ENCODE measurements at regions not wholly inside any gene's neighbourhood (a gene's known extent, or its start where the extent isn't known, plus 50 kb on each side); places are given as distances from the start of the nearest gene placed in this dataset.

DNA sequence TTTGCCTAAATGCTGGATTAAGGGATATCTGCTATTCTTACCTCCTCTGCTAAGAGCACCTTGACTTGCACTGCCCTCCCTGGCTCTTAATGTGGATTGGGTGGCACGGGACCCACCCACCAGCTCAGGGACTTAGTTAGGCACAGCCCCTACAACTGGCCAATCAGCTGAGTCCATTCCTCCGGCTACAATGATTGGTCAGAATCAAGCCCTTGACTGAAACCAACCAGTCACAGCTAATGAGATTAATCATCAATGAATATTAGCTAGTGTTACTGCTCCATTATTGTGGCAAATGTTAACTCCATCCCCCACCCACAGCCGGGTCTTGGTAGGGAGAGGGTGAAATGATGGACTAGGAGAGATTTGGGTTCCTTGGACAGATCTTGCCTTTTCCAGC lies 328.0 kb downstream of the MN1 start:
- Histone ChIP-seq H3K4me2 (ENCODE audit: control insufficient read depth, extremely low read depth, insufficient read depth, low read depth, low read length) (peak overlapping the region; percentile 91), H3K4me3 (ENCODE audit: control insufficient read depth in 2 of 3, extremely low read depth in 1 of 3, insufficient read depth in 2 of 3, low read depth in 1 of 3, low read length in 3 of 3) (peak overlapping the region; percentile 48 to 86 (median 73)), H3K9ac (ENCODE audit: control insufficient read depth, extremely low read depth, insufficient read depth, low read length) (peak overlapping the region; percentile 96), H3K27me3 (ENCODE audit: control insufficient read depth, extremely low read depth, insufficient read depth, low read length) (no peaks in the 10 kb centered on the region), H3K4me1 (ENCODE audit: control insufficient read depth, extremely low read depth, insufficient read depth, low read length) (peaks cover 45% of the 10 kb centered on the region), H3K9me3 (ENCODE audit: control insufficient read depth, low read depth, low read length) (no peaks in the 10 kb centered on the region), H3K9me1 (ENCODE audit: control insufficient read depth, extremely low read depth, insufficient read depth, low read length) (no peaks in the 10 kb centered on the region), H3K79me2 (ENCODE audit: control insufficient read depth, insufficient read depth, low read length) (peaks cover 12% of the 10 kb centered on the region), H3K36me3 (ENCODE audit: control insufficient read depth in 2 of 2, extremely low read depth in 1 of 2, insufficient read depth in 2 of 2, low read length in 2 of 2) (no peaks in the 10 kb centered on the region), H3K27ac (ENCODE audit: control insufficient read depth, insufficient read depth, low read length) (peak overlapping the region; percentile 99), H2AFZ (ENCODE audit: control insufficient read depth, low read length) (no peak overlapping the region), H4K20me1 (ENCODE audit: control insufficient read depth, extremely low read depth, insufficient read depth, low read length) (no peaks in the 10 kb centered on the region)
- peak; percentile 100 for FAIRE-seq
- dilution Hi-C loops (cut with MboI; ENCODE audit: extremely low pct_ligation_motif_present, low sequenced_read_pairs): no loop called here
- peak; percentile 99 for DNase-seq (ENCODE audit: low read depth, low spot score)
- no peak for TF ChIP-seq EZH2 (IDR thresholded peaks at IDR 0.05; ENCODE audit: low read length)
- TF ChIP-seq, protein P1, sequence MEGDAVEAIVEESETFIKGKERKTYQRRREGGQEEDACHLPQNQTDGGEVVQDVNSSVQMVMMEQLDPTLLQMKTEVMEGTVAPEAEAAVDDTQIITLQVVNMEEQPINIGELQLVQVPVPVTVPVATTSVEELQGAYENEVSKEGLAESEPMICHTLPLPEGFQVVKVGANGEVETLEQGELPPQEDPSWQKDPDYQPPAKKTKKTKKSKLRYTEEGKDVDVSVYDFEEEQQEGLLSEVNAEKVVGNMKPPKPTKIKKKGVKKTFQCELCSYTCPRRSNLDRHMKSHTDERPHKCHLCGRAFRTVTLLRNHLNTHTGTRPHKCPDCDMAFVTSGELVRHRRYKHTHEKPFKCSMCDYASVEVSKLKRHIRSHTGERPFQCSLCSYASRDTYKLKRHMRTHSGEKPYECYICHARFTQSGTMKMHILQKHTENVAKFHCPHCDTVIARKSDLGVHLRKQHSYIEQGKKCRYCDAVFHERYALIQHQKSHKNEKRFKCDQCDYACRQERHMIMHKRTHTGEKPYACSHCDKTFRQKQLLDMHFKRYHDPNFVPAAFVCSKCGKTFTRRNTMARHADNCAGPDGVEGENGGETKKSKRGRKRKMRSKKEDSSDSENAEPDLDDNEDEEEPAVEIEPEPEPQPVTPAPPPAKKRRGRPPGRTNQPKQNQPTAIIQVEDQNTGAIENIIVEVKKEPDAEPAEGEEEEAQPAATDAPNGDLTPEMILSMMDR (optimal IDR thresholded peaks at IDR 0.05 in 1 of 3, IDR thresholded peaks at IDR 0.05 in 1 of 3, conservative IDR thresholded peaks at IDR 0.05 in 1 of 3; ENCODE audit: extremely low read depth in 1 of 3, insufficient read depth in 2 of 3, low read length in 3 of 3): no peak

DNA sequence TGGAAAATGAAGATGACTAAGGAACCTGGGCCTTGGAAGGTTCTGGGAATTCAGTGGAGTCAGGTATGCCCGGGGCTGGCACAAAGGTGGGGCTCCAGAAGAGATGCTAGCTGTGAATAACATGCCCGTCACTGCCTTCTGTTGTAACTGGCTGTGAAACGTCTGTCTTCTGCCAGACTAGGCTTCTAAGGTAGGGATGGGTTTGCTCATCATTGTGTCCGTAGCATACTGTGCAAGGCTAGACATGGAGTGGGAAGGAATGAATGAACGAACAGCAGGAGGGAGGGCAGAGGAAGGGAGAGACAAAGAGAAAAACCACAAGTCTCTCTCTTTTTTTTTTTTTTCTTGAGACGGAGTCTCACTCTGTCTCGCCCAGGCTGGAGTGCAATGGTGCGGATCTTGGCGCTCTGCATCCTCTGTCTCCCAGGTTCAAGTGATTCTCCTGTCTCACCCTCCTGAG lies 327.4 kb downstream of the MN1 start:
- peak overlapping the region; percentile 91 for H3K4me2 ChIP-seq (ENCODE audit: control insufficient read depth, extremely low read depth, insufficient read depth, low read depth, low read length)
- no peaks in the 10 kb centered on the region for H3K27me3 ChIP-seq (ENCODE audit: control insufficient read depth, extremely low read depth, insufficient read depth, low read length)
- peak overlapping the region; percentile 48 to 86 (median 73) for H3K4me3 ChIP-seq (ENCODE audit: control insufficient read depth in 2 of 3, extremely low read depth in 1 of 3, insufficient read depth in 2 of 3, low read depth in 1 of 3, low read length in 3 of 3)
- H3K9me1 ChIP-seq (ENCODE audit: control insufficient read depth, extremely low read depth, insufficient read depth, low read length): no peaks in the 10 kb centered on the region
- H3K27ac ChIP-seq (ENCODE audit: control insufficient read depth, insufficient read depth, low read length): peak overlapping the region; percentile 99
- no peaks in the 10 kb centered on the region for H4K20me1 ChIP-seq (ENCODE audit: control insufficient read depth, extremely low read depth, insufficient read depth, low read length)
- H3K9me3 ChIP-seq (ENCODE audit: control insufficient read depth, low read depth, low read length): no peaks in the 10 kb centered on the region
- no peak overlapping the region for H2AFZ ChIP-seq (ENCODE audit: control insufficient read depth, low read length)
- no peak for TF ChIP-seq EZH2 (IDR thresholded peaks at IDR 0.05; ENCODE audit: low read length)
- TF ChIP-seq, protein P1 (optimal IDR thresholded peaks at IDR 0.05 in 1 of 3, IDR thresholded peaks at IDR 0.05 in 1 of 3, conservative IDR thresholded peaks at IDR 0.05 in 1 of 3; ENCODE audit: extremely low read depth in 1 of 3, insufficient read depth in 2 of 3, low read length in 3 of 3): no peak
- peaks cover 18% of the 10 kb centered on the region for H3K79me2 ChIP-seq (ENCODE audit: control insufficient read depth, insufficient read depth, low read length)
- dilution Hi-C loops (cut with MboI; ENCODE audit: extremely low pct_ligation_motif_present, low sequenced_read_pairs): no loop called here
- H3K36me3 ChIP-seq (ENCODE audit: control insufficient read depth in 2 of 2, extremely low read depth in 1 of 2, insufficient read depth in 2 of 2, low read length in 2 of 2): no peaks in the 10 kb centered on the region
- peaks cover 49% of the 10 kb centered on the region for H3K4me1 ChIP-seq (ENCODE audit: control insufficient read depth, extremely low read depth, insufficient read depth, low read length)
- peak overlapping the region; percentile 96 for H3K9ac ChIP-seq (ENCODE audit: control insufficient read depth, extremely low read depth, insufficient read depth, low read length)
- peak; percentile 91 for DNase-seq (ENCODE audit: low read depth, low spot score)
- no peak for FAIRE-seq

Data from keratinocyte (primary cell).